Esophagus muscularis mucosa (tissue), 4 donors: ENCODE measurements at regions not wholly inside any gene's neighbourhood (a gene's known extent, or its start where the extent isn't known, plus 50 kb on each side); places are given as distances from the start of the nearest gene placed in this dataset.

Experiments
- CTCF ChIP-seq, 3 experiments: fragments of 200-600 bp in 2 of 3; fragments of 450-650 bp in 1 of 3; sonication (generic) in 2 of 3; IDR thresholded peaks; one replicate each; pipeline ENCODE4 v1.5.1; 2017 to 2019; ENCODE audit warnings: antibody characterized with exemption in 3 of 3, mild to moderate bottlenecking in 2 of 3, moderate library complexity in 1 of 3
- EP300 ChIP-seq: sonication (generic); formaldehyde crosslinking; IDR thresholded peaks from one replicate; pipeline ENCODE4 v1.6.1; 2017; ENCODE audit warnings: antibody characterized with exemption
- POLR2A ChIP-seq: fragments of 450-650 bp; IDR thresholded peaks from one replicate; pipeline ENCODE4 v1.6.1; 2017; ENCODE audit warnings: antibody characterized with exemption, moderate library complexity, mild to moderate bottlenecking, low read depth
- POLR2AphosphoS5 ChIP-seq, 2 donors: sonication (generic); formaldehyde crosslinking; IDR thresholded peaks; one replicate each; pipeline ENCODE4 v1.6.1; 2017; ENCODE audit warnings: antibody characterized with exemption in 2 of 2

GRCh38 chrX:86981326-86981879 lies 536.2 kb upstream of the KLHL4 start:
- TF ChIP-seq POLR2AphosphoS5 (IDR thresholded peaks at IDR 0.05) (no peak), CTCF (IDR thresholded peaks at IDR 0.05) (no peak), POLR2A (no peak), EP300 (no peak)
